Medulla oblongata (tissue), 1 donor: ENCODE measurements at regions not wholly inside any gene's neighbourhood (a gene's known extent, or its start where the extent isn't known, plus 50 kb on each side); places are given as distances from the start of the nearest gene placed in this dataset.
"Not testable (repeated sequence)": the region's sequence is repeated elsewhere in the genome, so short reads cannot be mapped to it uniquely, and the experiment has no call there.

Source experiments
- DNase-seq: peaks from one replicate; pipeline ENCODE4 v3.0.0-alpha.2; 2015; ENCODE audit errors: extremely low spot score

GRCh38 chr6:138656364-138657064 is 117.1 kb upstream of the CCDC28A start:
- DNase-seq, result no peak

GRCh38 chr6:138657065-138657425 is 116.5 kb upstream of the CCDC28A start:
- peak; percentile 22 for DNase-seq

GRCh38 chr6:138659998-138660397 is 113.6 kb upstream of the CCDC28A start:
- no peak for DNase-seq

- DNase-seq, result no peak
Measured at GRCh38 chr6:138662471-138662870, 111.1 kb upstream of the CCDC28A start.

GRCh38 chr6:138663892-138664291 is 109.7 kb upstream of the CCDC28A start:
- DNase-seq, result no peak

- no peak for DNase-seq
Measured at GRCh38 chr6:138664745-138665144, 108.8 kb upstream of the CCDC28A start.

GRCh38 chr6:138666636-138667035 is 106.9 kb upstream of the CCDC28A start:
- DNase-seq, result no peak

GRCh38 chr6:138667408-138667807 is 106.2 kb upstream of the CCDC28A start:
- DNase-seq, result no peak

- DNase-seq, result no peak
Measured at GRCh38 chr6:138671351-138671750, 102.2 kb upstream of the CCDC28A start.

GRCh38 chr6:138673346-138674014 is 100.1 kb upstream of the CCDC28A start:
- DNase-seq, result peak; percentile 31

- DNase-seq, result not testable (repeated sequence)
Measured at GRCh38 chr6:138674444-138674843, 99.1 kb upstream of the CCDC28A start.

- DNase-seq, result no peak
Measured at GRCh38 chr6:138677538-138677937, 96.0 kb upstream of the CCDC28A start.

- no peak for DNase-seq
Measured at GRCh38 chr6:138678168-138678567, 95.4 kb upstream of the CCDC28A start.

- no peak for DNase-seq
Measured at GRCh38 chr6:138680085-138680484, 93.5 kb upstream of the CCDC28A start.

- DNase-seq, result no peak
Measured at GRCh38 chr6:138681627-138682026, 91.9 kb upstream of the CCDC28A start.

GRCh38 chr6:138682704-138683527 is 90.7 kb upstream of the CCDC28A start:
- DNase-seq, result no peak

GRCh38 chr6:138685257-138685656 is 88.3 kb upstream of the CCDC28A start:
- DNase-seq, result no peak

- no peak for DNase-seq
Measured at GRCh38 chr6:138685781-138686180, 87.8 kb upstream of the CCDC28A start.

GRCh38 chr6:138688580-138688979 is 85.0 kb upstream of the CCDC28A start:
- no peak for DNase-seq

GRCh38 chr6:138689849-138690248 is 83.7 kb upstream of the CCDC28A start:
- no peak for DNase-seq

- DNase-seq, result no peak
Measured at GRCh38 chr6:138690975-138691594, 82.5 kb upstream of the CCDC28A start.

- DNase-seq, result peak; percentile 28
Measured at GRCh38 chr6:138691595-138692057, 81.9 kb upstream of the CCDC28A start.
